DMS 273 (cell line): ENCODE measurements at regions not wholly inside any gene's neighbourhood (a gene's known extent, or its start where the extent isn't known, plus 50 kb on each side); places are given as distances from the start of the nearest gene placed in this dataset.
"Not testable (repeated sequence)": the region's sequence is repeated elsewhere in the genome, so short reads cannot be mapped to it uniquely, and the experiment has no call there.

Experiments used
- DNase-seq: peaks from one replicate; lab custom pipeline; 2025; ENCODE audit not compliant: unreplicated experiment; lab: John Stamatoyannopoulos, UW

GRCh38 chr7:126016722-126017121, 1087.1 kb upstream of the POT1 start:
- no peak for DNase-seq

GRCh38 chr7:126005064-126005463, 1075.4 kb upstream of the POT1 start:
- DNase-seq, result no peak

DNA sequence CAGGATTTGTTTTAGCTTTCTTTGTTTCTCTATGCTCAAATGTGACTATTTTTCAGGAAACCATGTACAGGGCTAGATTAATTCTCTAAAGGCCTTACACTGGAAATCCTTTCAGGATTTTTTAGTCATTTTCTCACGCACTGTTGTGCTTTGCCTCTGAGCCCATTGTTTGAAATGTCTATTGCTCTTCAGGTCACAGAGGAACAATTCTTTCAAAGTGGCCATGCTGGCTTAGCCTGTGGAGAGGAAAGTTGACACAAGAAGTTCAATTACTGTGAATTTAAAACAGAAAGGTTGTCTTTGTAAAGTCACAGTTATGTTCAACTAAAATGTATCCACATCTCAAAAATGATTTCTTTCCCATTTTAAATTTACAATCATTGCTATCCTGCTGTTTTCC, 1071.7 kb upstream of the POT1 start:
- DNase-seq, result no peak

- no peak for DNase-seq
Observed at GRCh38 chr7:125984795-125985194, 1055.2 kb upstream of the POT1 start.

DNA sequence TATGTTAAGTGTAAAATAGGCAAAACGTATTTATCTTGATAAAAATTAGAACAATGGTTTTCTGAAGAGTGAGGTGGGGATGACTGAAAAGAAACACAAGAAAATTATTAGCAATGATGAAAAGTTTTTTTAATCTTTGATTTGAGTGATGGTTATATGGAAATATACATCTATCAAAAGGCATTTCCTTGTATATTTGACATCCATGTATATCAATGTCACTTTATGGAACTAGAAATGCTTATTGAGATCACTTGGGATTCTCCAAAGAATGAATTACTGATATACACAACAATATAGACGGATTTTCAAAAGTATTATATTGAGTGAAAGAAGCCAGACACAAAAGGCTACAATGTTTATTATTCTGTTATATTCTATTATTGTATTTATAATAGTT, 1042.0 kb upstream of the POT1 start:
- no peak for DNase-seq

DNA sequence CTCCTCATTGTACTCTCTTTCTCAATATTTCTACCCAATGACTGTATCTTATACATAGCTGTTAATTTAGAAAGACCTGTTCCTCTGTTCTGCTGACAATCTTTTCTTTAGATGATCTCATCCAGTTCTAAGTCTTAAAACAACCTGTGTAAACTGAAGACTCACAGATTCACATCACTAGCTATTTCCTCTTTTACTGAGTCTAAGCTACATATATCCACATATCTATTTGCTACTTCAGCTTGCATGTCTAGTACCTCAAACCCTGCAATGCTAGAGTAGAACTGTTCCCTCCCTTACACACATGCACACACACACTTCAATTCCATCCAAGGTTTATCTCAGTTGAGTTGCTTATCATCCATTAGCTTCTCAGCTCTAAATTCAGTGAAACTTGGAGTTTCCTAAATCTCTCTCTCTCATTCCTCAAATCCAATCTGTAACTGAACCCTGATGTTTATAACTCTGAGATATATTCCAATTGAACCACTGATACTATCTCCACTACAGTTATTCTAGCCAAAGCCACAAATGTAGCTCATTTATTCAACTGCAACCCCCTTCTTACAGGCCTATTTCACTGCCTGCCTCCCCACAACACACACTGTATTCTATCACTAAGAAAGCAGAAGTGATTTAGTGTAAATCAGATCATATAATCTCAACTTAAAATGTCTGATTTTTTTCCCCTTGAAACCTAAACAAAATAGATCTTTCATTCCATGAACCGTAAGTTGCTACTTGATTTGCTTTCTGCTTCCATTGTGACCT, 1036.8 kb upstream of the POT1 start:
- no peak for DNase-seq

GRCh38 chr7:125934955-125935354, 1005.3 kb upstream of the POT1 start:
- no peak for DNase-seq

GRCh38 chr7:125934539-125934938, 1004.9 kb upstream of the POT1 start:
- no peak for DNase-seq

DNA sequence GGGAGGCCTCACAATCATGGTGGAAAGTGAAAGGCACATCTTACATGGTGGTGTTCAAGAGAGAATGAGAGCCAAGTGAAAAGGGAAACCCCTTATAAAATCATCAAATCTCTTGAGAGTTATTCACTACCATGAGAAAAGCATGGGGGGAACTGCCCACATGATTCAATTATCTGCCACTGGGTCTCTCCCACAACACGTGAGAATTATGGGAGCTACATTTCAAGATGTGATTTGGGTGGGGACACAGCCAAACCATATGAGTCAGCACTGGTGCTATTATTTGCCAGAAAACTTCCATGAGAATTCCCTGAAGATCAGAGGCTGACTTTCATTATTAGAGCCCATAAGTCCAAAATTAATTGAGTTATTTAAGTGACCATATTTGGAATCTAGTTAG, 1001.2 kb upstream of the POT1 start:
- no peak for DNase-seq

GRCh38 chr7:125927556-125927955, 997.9 kb upstream of the POT1 start:
- DNase-seq, result no peak

- no peak for DNase-seq
Observed at GRCh38 chr7:125926621-125927020, 997.0 kb upstream of the POT1 start.

GRCh38 chr7:125924037-125924436, 994.4 kb upstream of the POT1 start:
- no peak for DNase-seq

DNA sequence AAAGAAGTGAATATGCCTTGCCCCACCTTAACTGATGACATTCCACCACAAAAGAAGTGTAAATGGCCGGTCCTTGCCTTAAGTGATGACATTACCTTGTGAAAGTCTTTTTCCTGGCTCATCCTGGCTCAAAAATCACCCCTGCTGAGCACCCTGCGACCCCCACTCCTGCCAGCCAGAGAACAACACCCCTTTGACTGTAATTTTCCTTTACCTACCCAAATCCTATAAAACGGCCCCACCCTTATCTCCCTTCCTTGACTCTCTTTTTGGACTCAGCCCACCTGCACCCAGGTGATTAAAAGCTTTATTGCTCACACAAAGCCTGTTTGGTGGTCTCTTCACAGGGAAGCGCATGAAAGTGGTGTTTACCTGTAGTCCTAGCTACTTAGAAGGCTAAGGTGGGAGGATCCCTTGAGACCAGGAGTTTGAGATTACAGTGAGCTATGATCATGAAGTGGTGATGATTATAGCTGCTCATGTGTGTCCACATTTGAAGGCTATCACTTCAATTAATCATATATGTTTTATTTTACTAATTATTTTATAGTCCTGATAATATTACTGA, 985.8 kb upstream of the POT1 start:
- not testable (repeated sequence) for DNase-seq

- DNase-seq, result no peak
Observed at GRCh38 chr7:125908711-125909110, 979.1 kb upstream of the POT1 start.

DNA sequence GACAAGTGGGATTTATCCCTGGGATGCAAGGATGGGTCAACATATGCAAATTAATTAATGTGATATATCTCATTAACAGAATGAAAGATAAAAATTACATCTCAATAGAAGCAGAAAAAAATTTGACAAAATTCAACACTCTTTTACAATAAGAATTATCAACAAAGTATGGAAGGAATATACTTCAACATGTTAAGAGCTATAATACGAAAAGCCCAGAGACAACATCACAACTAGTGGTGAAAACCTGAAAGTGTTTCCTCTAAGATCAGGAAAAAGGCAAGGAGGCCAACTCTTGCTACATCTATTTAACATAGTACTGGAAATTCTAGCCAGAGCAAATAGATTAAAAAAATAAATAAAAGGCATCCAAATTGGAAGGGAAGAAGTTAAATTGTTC, 970.0 kb upstream of the POT1 start:
- no peak for DNase-seq

GRCh38 chr7:125892434-125892833, 962.8 kb upstream of the POT1 start:
- no peak for DNase-seq

DNA sequence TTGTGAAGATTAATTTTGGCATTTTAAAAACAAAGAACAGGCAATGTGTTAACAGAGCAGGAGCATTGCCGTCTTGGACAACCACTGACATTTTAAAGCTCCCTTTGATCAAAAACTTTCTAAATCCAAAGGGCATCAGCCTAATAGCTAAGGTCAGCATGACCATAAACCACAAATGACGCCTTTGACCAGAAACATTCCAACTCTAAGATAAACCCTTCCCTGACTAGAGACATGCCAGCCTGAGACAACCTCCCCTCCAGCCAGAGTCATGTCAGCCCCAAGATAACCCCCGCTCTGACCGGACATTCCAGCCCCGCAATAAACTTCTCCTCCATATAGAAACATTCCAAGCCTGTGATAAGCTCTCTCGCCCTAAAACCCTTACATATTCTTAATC, 949.4 kb upstream of the POT1 start:
- DNase-seq, result no peak

- DNase-seq, result no peak
Observed at GRCh38 chr7:125878235-125878956, 948.8 kb upstream of the POT1 start.

- no peak for DNase-seq
Observed at GRCh38 chr7:125877246-125877645, 947.6 kb upstream of the POT1 start.

DNA sequence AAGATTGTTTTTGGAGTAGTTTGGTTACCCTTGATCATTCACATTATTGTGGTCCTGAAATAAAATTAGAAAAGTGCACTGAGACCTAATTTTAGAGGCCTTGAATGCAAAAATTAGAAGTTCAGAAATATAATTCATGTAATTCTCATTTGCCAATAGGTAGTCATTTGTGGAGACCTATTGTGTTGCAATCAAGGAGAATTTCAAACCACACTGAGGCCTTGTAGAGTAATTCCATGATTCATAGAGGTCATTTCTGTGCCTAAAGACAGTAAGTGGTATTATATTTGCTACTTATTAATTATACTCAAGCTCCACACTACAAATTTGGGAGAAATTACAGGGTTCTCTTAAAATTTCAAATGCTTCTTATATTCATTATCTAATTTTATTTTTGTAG, 946.8 kb upstream of the POT1 start:
- no peak for DNase-seq

DNA sequence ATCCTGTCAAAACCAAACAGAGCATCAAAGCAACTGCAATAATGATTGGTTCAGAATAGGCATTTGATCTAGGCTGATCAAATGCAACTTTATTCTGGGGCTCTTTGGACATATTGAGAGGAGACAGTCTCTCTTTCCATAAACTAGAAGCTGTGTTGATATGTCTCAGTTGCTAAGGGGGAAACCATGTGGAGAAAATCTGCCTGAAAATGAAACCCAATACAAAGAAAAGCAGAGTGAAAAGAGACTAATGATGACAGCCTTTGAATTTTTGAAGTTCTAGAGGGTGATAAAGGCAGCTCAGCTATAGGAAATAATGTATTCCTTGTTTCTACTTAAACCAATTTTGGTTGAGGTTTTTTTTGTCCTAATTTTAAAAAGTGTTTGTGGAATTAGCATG, 941.8 kb upstream of the POT1 start:
- no peak for DNase-seq

DNA sequence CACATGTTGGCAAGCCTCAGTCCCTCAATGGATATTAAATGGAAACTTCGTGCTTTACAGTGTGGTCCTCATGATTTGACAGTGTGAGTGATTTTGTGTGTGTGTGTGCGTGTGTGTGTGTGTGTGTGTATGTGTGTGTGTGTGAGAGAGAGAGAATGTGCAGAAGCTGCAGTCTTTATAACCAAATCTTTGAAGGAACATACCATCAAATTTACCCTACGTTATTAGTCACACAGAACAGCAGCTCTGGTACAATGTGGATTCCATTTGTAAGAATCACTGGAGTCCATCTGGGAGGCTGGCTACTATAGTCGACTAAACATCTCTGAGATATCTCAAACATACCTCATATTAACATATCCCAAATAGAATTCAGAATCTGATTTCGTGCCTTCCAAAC, 928.0 kb upstream of the POT1 start:
- no peak for DNase-seq
